Neuronal stem cell (in vitro differentiated cells): ENCODE measurements at regions not wholly inside any gene's neighbourhood (a gene's known extent, or its start where the extent isn't known, plus 50 kb on each side); places are given as distances from the start of the nearest gene placed in this dataset.

ENCODE experiments used
- DNase-seq: peaks from one replicate; pipeline ENCODE4 v3.0.0-alpha.2; 2013; ENCODE audit warnings: low spot score
- H2AFZ ChIP-seq: one replicate; pipeline ENCODE4 v1.6.1; 2013; ENCODE audit warnings: mild to moderate bottlenecking, low read length, inconsistent platforms
- H2AK5ac ChIP-seq: 2 replicates; pipeline ENCODE4 v1.6.1; 2013; ENCODE audit warnings: low read depth, mild to moderate bottlenecking, inconsistent platforms, low read length, moderate library complexity, mixed read lengths
- H2BK120ac ChIP-seq: 2 replicates; pipeline ENCODE4 v1.6.1; 2013; ENCODE audit warnings: low read depth, mild to moderate bottlenecking, inconsistent platforms, low read length, moderate library complexity, mixed read lengths
- H2BK12ac ChIP-seq: one replicate; pipeline ENCODE4 v1.6.1; 2013; ENCODE audit warnings: low read length, inconsistent platforms
- H2BK15ac ChIP-seq: 2 replicates; pipeline ENCODE4 v1.6.1; 2013; ENCODE audit warnings: mild to moderate bottlenecking, low read length, inconsistent platforms, mixed read lengths
- H2BK5ac ChIP-seq: one replicate; pipeline ENCODE4 v1.6.1; 2013; ENCODE audit warnings: inconsistent platforms, mild to moderate bottlenecking, low read length, moderate library complexity
- H3K14ac ChIP-seq: one replicate; pipeline ENCODE4 v1.6.1; 2013; ENCODE audit warnings: low read length, inconsistent platforms
- H3K18ac ChIP-seq: 2 replicates; pipeline ENCODE4 v1.6.1; 2013; ENCODE audit warnings: low read length, inconsistent platforms
- H3K23ac ChIP-seq: 2 replicates; pipeline ENCODE4 v1.6.1; 2013; ENCODE audit warnings: low read depth, mild to moderate bottlenecking, mixed read lengths, low read length, inconsistent platforms; ENCODE audit not compliant: poor library complexity
- H3K27ac ChIP-seq: replicated peaks from 3 replicates; pipeline ENCODE4 v1.5.1; 2013; ENCODE audit warnings: low read length, inconsistent platforms
- H3K27me3 ChIP-seq, 3 experiments: 2 replicates each; pipeline ENCODE4 v1.6.1; 2013; ENCODE audit warnings: low read length in 3 of 3, mild to moderate bottlenecking in 2 of 3, inconsistent platforms in 1 of 3, low read depth in 1 of 3, mixed read lengths in 1 of 3, moderate library complexity in 1 of 3; ENCODE audit not compliant: control insufficient read depth in 3 of 3, insufficient read depth in 3 of 3
- H3K36me3 ChIP-seq, 2 donors: replicated peaks in 1 of 2; 2 replicates each; pipeline ENCODE4 v1.6.1; 2013; ENCODE audit warnings: low read length in 2 of 2; ENCODE audit not compliant: control insufficient read depth in 2 of 2, insufficient read depth in 2 of 2
- H3K4ac ChIP-seq: 2 replicates; pipeline ENCODE4 v1.6.1; 2013; ENCODE audit warnings: inconsistent platforms, mild to moderate bottlenecking, low read length, moderate library complexity
- H3K4me1 ChIP-seq, 2 donors: 1 replicate in 1 of 2; 2 replicates in 1 of 2; pipeline ENCODE4 v1.6.1; 2013; ENCODE audit warnings: low read length in 2 of 2, low read depth in 1 of 2; ENCODE audit not compliant: control insufficient read depth in 2 of 2, insufficient read depth in 1 of 2
- H3K4me2 ChIP-seq: one replicate; pipeline ENCODE4 v1.6.1; 2013; ENCODE audit warnings: mild to moderate bottlenecking, low read length, inconsistent platforms; ENCODE audit not compliant: insufficient read depth, poor library complexity, severe bottlenecking
- H3K4me3 ChIP-seq, 2 donors: 2 replicates each; pipeline ENCODE4 v1.5.1; 2013; ENCODE audit warnings: low read length in 2 of 2, mild to moderate bottlenecking in 2 of 2, inconsistent platforms in 1 of 2, moderate library complexity in 1 of 2
- H3K79me1 ChIP-seq: one replicate; pipeline ENCODE4 v1.6.1; 2013; ENCODE audit warnings: low read depth, mild to moderate bottlenecking, inconsistent platforms, low read length, moderate library complexity
- H3K9ac ChIP-seq: one replicate; pipeline ENCODE4 v1.6.1; 2013; ENCODE audit warnings: mild to moderate bottlenecking, low read depth, low read length, inconsistent platforms; ENCODE audit not compliant: poor library complexity
- H3K9me3 ChIP-seq, 2 donors: replicated peaks in 1 of 2; 2 replicates each; pipeline versions ENCODE3 to v1.6.1; 2013; ENCODE audit warnings: low read length in 2 of 2, mild to moderate bottlenecking in 2 of 2, inconsistent platforms in 1 of 2, low read depth in 1 of 2, mixed read lengths in 1 of 2, moderate library complexity in 1 of 2; ENCODE audit not compliant: control insufficient read depth in 2 of 2, insufficient read depth in 1 of 2
- H4K8ac ChIP-seq: one replicate; pipeline ENCODE4 v1.6.1; 2013; ENCODE audit warnings: low read depth, mild to moderate bottlenecking, inconsistent platforms, low read length, moderate library complexity
- H4K91ac ChIP-seq: one replicate; pipeline ENCODE4 v1.6.1; 2013; ENCODE audit warnings: low read length, low read depth, mild to moderate bottlenecking, inconsistent platforms; ENCODE audit not compliant: poor library complexity
- WGBS, 2 donors: extraction: QIAGEN DNeasy Blood & Tissue Kit; methylation state at CpG; one replicate each; pipeline ENCODE4 v1.1.7; 2013; ENCODE audit warnings: missing lambda C conversion rate in 2 of 2, mixed read lengths in 1 of 2; ENCODE audit not compliant: insufficient read length in 2 of 2, insufficient replicate concordance in 1 of 2; ENCODE audit errors: extremely low coverage in 2 of 2; 5-methylcytosine and 5-hydroxymethylcytosine counted together

DNA sequence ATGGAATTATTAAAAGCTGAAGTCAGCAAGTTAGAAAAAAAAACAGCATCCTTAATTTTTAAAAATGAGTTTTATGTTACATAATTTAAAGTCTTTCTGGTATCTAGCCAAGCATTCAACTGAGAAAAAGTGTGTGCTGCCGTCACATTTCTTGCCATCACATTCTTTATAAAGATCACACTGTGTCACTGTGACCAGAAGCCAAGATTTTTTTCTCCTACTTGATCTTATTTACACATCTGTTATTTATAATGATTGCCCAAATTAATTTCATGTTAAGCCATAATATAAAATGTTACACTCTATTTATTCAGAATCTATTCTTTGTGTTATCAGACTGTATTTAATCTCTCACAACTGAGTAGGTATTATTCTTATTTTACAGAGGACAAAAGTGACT lies 1603.7 kb downstream of the PLA2G4A start:
- Histone ChIP-seq H3K4ac (no peak overlapping the region), H3K4me1 (no peaks in the 10 kb centered on the region), H3K9me3 (no peaks in the 10 kb centered on the region), H4K91ac (no peak overlapping the region), H3K4me3 (no peak overlapping the region), H3K4me2 (no peak overlapping the region), H3K36me3 (no peaks in the 10 kb centered on the region), H2BK5ac (no peak overlapping the region), H3K18ac (no peak overlapping the region), H3K27ac (no peak overlapping the region), H3K79me1 (no peaks in the 10 kb centered on the region), H3K9ac (no peak overlapping the region), H2BK120ac (no peak overlapping the region), H3K14ac (no peak overlapping the region), H3K23ac (no peak overlapping the region), H2BK12ac (no peak overlapping the region), H4K8ac (no peak overlapping the region), H2AFZ (no peak overlapping the region), H2AK5ac (no peak overlapping the region), H3K27me3 (no peaks in the 10 kb centered on the region), H2BK15ac (no peak overlapping the region)
- WGBS, 2 donors: no CpG with 5 or more reads among the region's 1 CpG
- no peak for DNase-seq

DNA sequence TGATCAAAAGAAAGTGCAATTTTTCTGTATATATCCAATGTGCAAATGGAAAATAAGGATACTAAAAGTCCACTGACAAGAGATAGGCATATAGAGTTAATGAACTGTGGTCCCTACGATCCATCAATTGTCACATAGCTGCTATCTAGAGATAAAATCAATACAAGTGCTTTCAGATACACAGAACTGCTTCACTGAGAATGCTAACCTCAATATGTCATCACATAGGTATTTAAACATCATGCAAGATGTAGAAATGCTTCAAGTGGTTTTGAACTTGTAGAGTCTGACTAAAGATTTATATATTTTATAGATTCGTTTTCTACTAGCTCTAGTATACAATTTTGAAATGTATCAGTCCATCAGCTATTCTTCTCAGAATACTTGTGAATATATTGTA lies 1604.7 kb downstream of the PLA2G4A start:
- Histone ChIP-seq H2BK15ac (no peak overlapping the region), H2BK12ac (no peak overlapping the region), H3K27ac (no peak overlapping the region), H3K23ac (no peak overlapping the region), H2AK5ac (no peak overlapping the region), H3K4ac (no peak overlapping the region), H2BK5ac (no peak overlapping the region), H2AFZ (no peak overlapping the region), H3K4me1 (no peaks in the 10 kb centered on the region), H3K18ac (no peak overlapping the region), H3K79me1 (no peaks in the 10 kb centered on the region), H4K8ac (no peak overlapping the region), H2BK120ac (no peak overlapping the region), H3K4me3 (no peak overlapping the region), H3K14ac (no peak overlapping the region), H3K36me3 (no peaks in the 10 kb centered on the region), H3K9ac (no peak overlapping the region), H3K9me3 (no peaks in the 10 kb centered on the region), H3K4me2 (no peak overlapping the region), H4K91ac (no peak overlapping the region), H3K27me3 (no peaks in the 10 kb centered on the region)
- WGBS, 2 donors: no CpG with 5 or more reads among the region's 2 CpGs
- DNase-seq: no peak

DNA sequence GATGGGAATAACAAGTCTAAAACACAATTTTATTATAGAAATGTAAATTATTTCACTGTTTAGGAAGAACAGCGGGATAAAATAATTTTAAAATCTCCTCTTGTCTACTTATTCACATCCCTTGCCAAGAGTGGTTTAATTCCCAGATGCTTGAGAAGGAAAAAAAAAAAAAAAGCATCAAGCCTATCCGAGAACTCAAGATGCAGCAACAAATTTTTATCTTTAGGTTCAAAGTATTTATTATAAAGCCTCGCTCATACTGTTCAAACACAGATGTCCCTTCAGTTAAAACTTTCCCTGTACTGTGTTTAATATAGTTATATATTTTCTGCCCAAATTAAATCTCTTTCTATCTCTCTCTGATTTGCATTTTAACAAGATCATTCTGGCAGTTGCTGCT lies 1615.8 kb downstream of the PLA2G4A start:
- H3K27ac ChIP-seq: no peak overlapping the region
- H2BK15ac ChIP-seq: no peak overlapping the region

DNA sequence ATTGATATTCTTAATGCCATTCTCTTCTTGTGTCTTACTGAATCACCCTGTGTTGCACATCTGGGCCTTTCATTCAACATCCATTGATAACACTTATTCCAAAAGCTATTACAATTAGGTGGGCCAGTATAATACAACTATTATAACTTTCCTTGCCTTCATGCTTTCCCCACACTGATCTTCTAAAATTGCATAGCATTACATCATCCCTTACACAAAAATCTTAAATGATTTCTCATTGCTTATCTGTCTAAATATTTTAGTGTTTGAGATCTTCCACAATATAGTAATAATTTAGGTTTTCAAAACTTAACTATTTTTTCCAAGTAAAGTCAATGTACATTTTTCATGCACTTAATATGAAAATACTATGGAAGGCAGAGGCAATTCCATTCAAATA lies 1634.1 kb downstream of the PLA2G4A start:
- Histone ChIP-seq H3K27ac (no peak overlapping the region), H3K36me3 (no peaks in the 10 kb centered on the region), H2BK12ac (no peak overlapping the region), H3K9ac (no peak overlapping the region), H3K79me1 (no peaks in the 10 kb centered on the region), H3K14ac (no peak overlapping the region), H3K23ac (no peak overlapping the region), H3K4me3 (no peak overlapping the region), H2BK120ac (no peak overlapping the region), H3K18ac (no peak overlapping the region), H3K9me3 (no peaks in the 10 kb centered on the region), H2BK5ac (no peak overlapping the region), H3K4me1 (no peaks in the 10 kb centered on the region), H2AFZ (no peak overlapping the region), H4K8ac (no peak overlapping the region), H2AK5ac (no peak overlapping the region), H4K91ac (no peak overlapping the region), H2BK15ac (no peak overlapping the region), H3K27me3 (no peaks in the 10 kb centered on the region), H3K4ac (no peak overlapping the region), H3K4me2 (no peak overlapping the region)
- DNase-seq: no peak

More for the DNA sequence above, 1615.8 kb downstream of the PLA2G4A start:
- no CpG with 5 or more reads among the region's 3 CpGs for WGBS, 2 donors
- no peak overlapping the region for H3K4me2 ChIP-seq
- no peaks in the 10 kb centered on the region for H3K79me1 ChIP-seq
- H3K9me3 ChIP-seq: no peaks in the 10 kb centered on the region
- H3K14ac ChIP-seq: no peak overlapping the region
- H2BK120ac ChIP-seq: no peak overlapping the region
- H2AFZ ChIP-seq: no peak overlapping the region
- H3K4me3 ChIP-seq: no peak overlapping the region
- H3K27me3 ChIP-seq: no peaks in the 10 kb centered on the region
- no peak for DNase-seq
- no peaks in the 10 kb centered on the region for H3K4me1 ChIP-seq
- H3K18ac ChIP-seq: no peak overlapping the region
- H2AK5ac ChIP-seq: no peak overlapping the region
- H3K4ac ChIP-seq: no peak overlapping the region
- H3K23ac ChIP-seq: no peak overlapping the region
- H4K91ac ChIP-seq: no peak overlapping the region
- H3K9ac ChIP-seq: no peak overlapping the region
- H2BK5ac ChIP-seq: no peak overlapping the region
- H3K36me3 ChIP-seq: no peaks in the 10 kb centered on the region
- no peak overlapping the region for H2BK12ac ChIP-seq
- no peak overlapping the region for H4K8ac ChIP-seq
